Neuronal stem cell (in vitro differentiated cells): ENCODE measurements at regions not wholly inside any gene's neighbourhood (a gene's known extent, or its start where the extent isn't known, plus 50 kb on each side); places are given as distances from the start of the nearest gene placed in this dataset.

Experiments
- DNase-seq: peaks from one replicate; pipeline ENCODE4 v3.0.0-alpha.2; 2013; ENCODE audit warnings: low spot score
- H2AFZ ChIP-seq: one replicate; pipeline ENCODE4 v1.6.1; 2013; ENCODE audit warnings: mild to moderate bottlenecking, low read length, inconsistent platforms
- H2AK5ac ChIP-seq: 2 replicates; pipeline ENCODE4 v1.6.1; 2013; ENCODE audit warnings: low read depth, mild to moderate bottlenecking, inconsistent platforms, low read length, moderate library complexity, mixed read lengths
- H2BK120ac ChIP-seq: 2 replicates; pipeline ENCODE4 v1.6.1; 2013; ENCODE audit warnings: low read depth, mild to moderate bottlenecking, inconsistent platforms, low read length, moderate library complexity, mixed read lengths
- H2BK12ac ChIP-seq: one replicate; pipeline ENCODE4 v1.6.1; 2013; ENCODE audit warnings: low read length, inconsistent platforms
- H2BK15ac ChIP-seq: 2 replicates; pipeline ENCODE4 v1.6.1; 2013; ENCODE audit warnings: mild to moderate bottlenecking, low read length, inconsistent platforms, mixed read lengths
- H2BK5ac ChIP-seq: one replicate; pipeline ENCODE4 v1.6.1; 2013; ENCODE audit warnings: inconsistent platforms, mild to moderate bottlenecking, low read length, moderate library complexity
- H3K14ac ChIP-seq: one replicate; pipeline ENCODE4 v1.6.1; 2013; ENCODE audit warnings: low read length, inconsistent platforms
- H3K18ac ChIP-seq: 2 replicates; pipeline ENCODE4 v1.6.1; 2013; ENCODE audit warnings: low read length, inconsistent platforms
- H3K23ac ChIP-seq: 2 replicates; pipeline ENCODE4 v1.6.1; 2013; ENCODE audit warnings: low read depth, mild to moderate bottlenecking, mixed read lengths, low read length, inconsistent platforms; ENCODE audit not compliant: poor library complexity
- H3K27ac ChIP-seq: replicated peaks from 3 replicates; pipeline ENCODE4 v1.5.1; 2013; ENCODE audit warnings: low read length, inconsistent platforms
- H3K27me3 ChIP-seq, 3 experiments: 2 replicates each; pipeline ENCODE4 v1.6.1; 2013; ENCODE audit warnings: low read length in 3 of 3, mild to moderate bottlenecking in 2 of 3, inconsistent platforms in 1 of 3, low read depth in 1 of 3, mixed read lengths in 1 of 3, moderate library complexity in 1 of 3; ENCODE audit not compliant: control insufficient read depth in 3 of 3, insufficient read depth in 3 of 3
- H3K36me3 ChIP-seq, 2 donors: replicated peaks in 1 of 2; 2 replicates each; pipeline ENCODE4 v1.6.1; 2013; ENCODE audit warnings: low read length in 2 of 2; ENCODE audit not compliant: control insufficient read depth in 2 of 2, insufficient read depth in 2 of 2
- H3K4ac ChIP-seq: 2 replicates; pipeline ENCODE4 v1.6.1; 2013; ENCODE audit warnings: inconsistent platforms, mild to moderate bottlenecking, low read length, moderate library complexity
- H3K4me1 ChIP-seq, 2 donors: 1 replicate in 1 of 2; 2 replicates in 1 of 2; pipeline ENCODE4 v1.6.1; 2013; ENCODE audit warnings: low read length in 2 of 2, low read depth in 1 of 2; ENCODE audit not compliant: control insufficient read depth in 2 of 2, insufficient read depth in 1 of 2
- H3K4me2 ChIP-seq: one replicate; pipeline ENCODE4 v1.6.1; 2013; ENCODE audit warnings: mild to moderate bottlenecking, low read length, inconsistent platforms; ENCODE audit not compliant: insufficient read depth, poor library complexity, severe bottlenecking
- H3K4me3 ChIP-seq, 2 donors: 2 replicates each; pipeline ENCODE4 v1.5.1; 2013; ENCODE audit warnings: low read length in 2 of 2, mild to moderate bottlenecking in 2 of 2, inconsistent platforms in 1 of 2, moderate library complexity in 1 of 2
- H3K79me1 ChIP-seq: one replicate; pipeline ENCODE4 v1.6.1; 2013; ENCODE audit warnings: low read depth, mild to moderate bottlenecking, inconsistent platforms, low read length, moderate library complexity
- H3K9ac ChIP-seq: one replicate; pipeline ENCODE4 v1.6.1; 2013; ENCODE audit warnings: mild to moderate bottlenecking, low read depth, low read length, inconsistent platforms; ENCODE audit not compliant: poor library complexity
- H3K9me3 ChIP-seq, 2 donors: replicated peaks in 1 of 2; 2 replicates each; pipeline versions ENCODE3 to v1.6.1; 2013; ENCODE audit warnings: low read length in 2 of 2, mild to moderate bottlenecking in 2 of 2, inconsistent platforms in 1 of 2, low read depth in 1 of 2, mixed read lengths in 1 of 2, moderate library complexity in 1 of 2; ENCODE audit not compliant: control insufficient read depth in 2 of 2, insufficient read depth in 1 of 2
- H4K8ac ChIP-seq: one replicate; pipeline ENCODE4 v1.6.1; 2013; ENCODE audit warnings: low read depth, mild to moderate bottlenecking, inconsistent platforms, low read length, moderate library complexity
- H4K91ac ChIP-seq: one replicate; pipeline ENCODE4 v1.6.1; 2013; ENCODE audit warnings: low read length, low read depth, mild to moderate bottlenecking, inconsistent platforms; ENCODE audit not compliant: poor library complexity
- WGBS, 2 donors: extraction: QIAGEN DNeasy Blood & Tissue Kit; methylation state at CpG; one replicate each; pipeline ENCODE4 v1.1.7; 2013; ENCODE audit warnings: missing lambda C conversion rate in 2 of 2, mixed read lengths in 1 of 2; ENCODE audit not compliant: insufficient read length in 2 of 2, insufficient replicate concordance in 1 of 2; ENCODE audit errors: extremely low coverage in 2 of 2; 5-methylcytosine and 5-hydroxymethylcytosine counted together

GRCh38 chr4:60637976-60638375 lies 562.1 kb upstream of the ADGRL3 start:
- Histone ChIP-seq H2BK12ac (no peak overlapping the region), H3K4me3 (no peak overlapping the region), H4K91ac (no peak overlapping the region), H3K9ac (no peak overlapping the region), H3K4me1 (no peaks in the 10 kb centered on the region), H3K18ac (peak overlapping the region; percentile 11), H3K23ac (no peak overlapping the region), H2BK5ac (peak overlapping the region; percentile 19), H3K36me3 (no peaks in the 10 kb centered on the region), H4K8ac (no peak overlapping the region), H3K4me2 (no peak overlapping the region), H3K14ac (no peak overlapping the region), H3K27ac (no peak overlapping the region), H3K9me3 (peaks cover 0 to 4% of the 10 kb centered on the region in 2 donors), H2AFZ (peak overlapping the region; percentile 11), H3K27me3 (no peaks in the 10 kb centered on the region), H3K79me1 (peaks cover 2% of the 10 kb centered on the region), H2BK120ac (no peak overlapping the region), H3K4ac (no peak overlapping the region), H2BK15ac (no peak overlapping the region), H2AK5ac (no peak overlapping the region)
- DNase-seq: no peak
- WGBS, 2 donors: no CpG with 5 or more reads among the region's 2 CpGs

GRCh38 chr4:60648774-60649173 lies 551.4 kb upstream of the ADGRL3 start:
- H3K4ac ChIP-seq: no peak overlapping the region
- no peak overlapping the region for H2BK120ac ChIP-seq
- H3K27ac ChIP-seq: no peak overlapping the region
- no peak overlapping the region for H2AK5ac ChIP-seq
- peaks cover 0 to 5% of the 10 kb centered on the region in 2 donors for H3K9me3 ChIP-seq
- no peak for DNase-seq
- no peak overlapping the region for H4K91ac ChIP-seq
- H3K27me3 ChIP-seq: no peaks in the 10 kb centered on the region
- H3K79me1 ChIP-seq: no peaks in the 10 kb centered on the region
- no peak overlapping the region for H2BK15ac ChIP-seq
- no peak overlapping the region for H2AFZ ChIP-seq
- no peak overlapping the region for H3K9ac ChIP-seq
- H2BK12ac ChIP-seq: no peak overlapping the region
- H3K36me3 ChIP-seq: no peaks in the 10 kb centered on the region
- peaks cover 0 to 5% of the 10 kb centered on the region in 2 donors for H3K4me1 ChIP-seq
- no peak overlapping the region for H3K14ac ChIP-seq
- no peak overlapping the region for H3K23ac ChIP-seq
- H3K18ac ChIP-seq: no peak overlapping the region
- no peak overlapping the region for H3K4me3 ChIP-seq
- WGBS, 2 donors: no CpG with 5 or more reads among the region's 2 CpGs
- no peak overlapping the region for H4K8ac ChIP-seq
- no peak overlapping the region for H2BK5ac ChIP-seq
- H3K4me2 ChIP-seq: no peak overlapping the region

GRCh38 chr4:60652933-60653332 lies 547.2 kb upstream of the ADGRL3 start:
- no peak overlapping the region for H2AK5ac ChIP-seq
- no peak overlapping the region for H2BK15ac ChIP-seq
- peaks cover 0 to 5% of the 10 kb centered on the region in 2 donors for H3K4me1 ChIP-seq
- no peak overlapping the region for H3K4me3 ChIP-seq
- no peak overlapping the region for H3K18ac ChIP-seq
- H3K4me2 ChIP-seq: no peak overlapping the region
- H4K91ac ChIP-seq: no peak overlapping the region
- no peak overlapping the region for H3K23ac ChIP-seq
- no peaks in the 10 kb centered on the region for H3K79me1 ChIP-seq
- no peak overlapping the region for H2BK120ac ChIP-seq
- no peaks in the 10 kb centered on the region for H3K36me3 ChIP-seq
- H3K4ac ChIP-seq: no peak overlapping the region
- H3K9ac ChIP-seq: no peak overlapping the region
- H3K9me3 ChIP-seq: no peaks in the 10 kb centered on the region
- H3K14ac ChIP-seq: no peak overlapping the region
- peak overlapping the region; percentile 69 for H2AFZ ChIP-seq
- H2BK12ac ChIP-seq: no peak overlapping the region
- H3K27me3 ChIP-seq: no peaks in the 10 kb centered on the region
- H3K27ac ChIP-seq: no peak overlapping the region
- DNase-seq: no peak
- H2BK5ac ChIP-seq: no peak overlapping the region
- H4K8ac ChIP-seq: no peak overlapping the region

GRCh38 chr4:60655356-60655755 lies 544.8 kb upstream of the ADGRL3 start:
- no peaks in the 10 kb centered on the region for H3K9me3 ChIP-seq
- H3K9ac ChIP-seq: no peak overlapping the region
- no peak overlapping the region for H4K8ac ChIP-seq
- no peak overlapping the region for H3K4me2 ChIP-seq
- H2BK120ac ChIP-seq: no peak overlapping the region
- no peak overlapping the region for H3K14ac ChIP-seq
- H3K23ac ChIP-seq: no peak overlapping the region
- no peaks in the 10 kb centered on the region for H3K79me1 ChIP-seq
- H2AFZ ChIP-seq: no peak overlapping the region
- H3K4ac ChIP-seq: no peak overlapping the region
- no peak overlapping the region for H3K27ac ChIP-seq
- H3K4me3 ChIP-seq: no peak overlapping the region
- no peaks in the 10 kb centered on the region for H3K27me3 ChIP-seq
- no peaks in the 10 kb centered on the region for H3K36me3 ChIP-seq
- H3K18ac ChIP-seq: no peak overlapping the region
- peaks cover 0 to 5% of the 10 kb centered on the region in 2 donors for H3K4me1 ChIP-seq
- H2BK15ac ChIP-seq: no peak overlapping the region
- no peak overlapping the region for H2BK12ac ChIP-seq
- no peak overlapping the region for H2AK5ac ChIP-seq
- no peak for DNase-seq
- H4K91ac ChIP-seq: no peak overlapping the region
- no peak overlapping the region for H2BK5ac ChIP-seq
